Embryonic facial prominence (tissue), 1 donor: ENCODE measurements at regions not wholly inside any gene's neighbourhood (a gene's known extent, or its start where the extent isn't known, plus 50 kb on each side); places are given as distances from the start of the nearest gene placed in this dataset.

Experiments used
- DNase-seq: peaks from one replicate; pipeline ENCODE4 v3.0.0-alpha.2; 2016; ENCODE audit errors: extremely low spot score

- DNase-seq: no peak
Measured at GRCh38 chr5:135662061-135662481, 83.3 kb upstream of the CXCL14 start.

DNA sequence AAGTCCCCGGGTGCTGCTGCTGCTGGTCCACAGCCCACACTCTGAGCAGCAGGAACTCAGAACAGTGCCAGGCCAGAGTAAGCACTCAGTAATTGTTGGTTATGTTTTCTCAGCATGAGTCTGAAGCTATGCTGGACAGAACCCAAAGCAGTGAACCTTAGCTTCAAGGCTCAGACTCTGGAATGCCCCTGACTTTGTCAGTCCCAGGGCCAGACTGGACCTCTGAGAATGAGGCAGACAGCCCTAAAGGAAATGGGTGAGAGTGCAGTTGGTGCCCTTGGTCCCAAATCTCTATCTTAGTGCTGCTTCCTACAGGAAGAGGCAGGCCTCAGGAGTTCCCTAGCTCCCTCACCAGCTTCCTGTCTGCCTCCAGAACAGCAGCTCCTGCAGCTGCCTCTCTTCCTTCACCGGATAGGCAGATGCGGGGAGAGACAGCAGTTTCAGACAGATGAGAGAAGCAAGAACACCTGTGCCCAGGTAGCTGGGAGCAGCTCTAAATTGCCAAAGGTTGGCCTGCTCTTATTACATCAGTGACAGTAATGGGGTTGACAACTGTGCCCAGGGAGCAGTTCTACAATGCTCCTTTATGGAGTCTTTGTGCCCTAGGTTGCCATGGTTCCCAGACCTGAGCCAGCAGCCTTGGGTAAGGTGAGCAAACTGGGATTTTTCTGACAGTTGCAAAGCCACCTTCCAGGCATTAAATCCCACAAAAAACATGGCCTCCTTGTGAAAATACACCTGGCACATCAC, 82.2 kb upstream of the CXCL14 start:
- no peak for DNase-seq

DNA sequence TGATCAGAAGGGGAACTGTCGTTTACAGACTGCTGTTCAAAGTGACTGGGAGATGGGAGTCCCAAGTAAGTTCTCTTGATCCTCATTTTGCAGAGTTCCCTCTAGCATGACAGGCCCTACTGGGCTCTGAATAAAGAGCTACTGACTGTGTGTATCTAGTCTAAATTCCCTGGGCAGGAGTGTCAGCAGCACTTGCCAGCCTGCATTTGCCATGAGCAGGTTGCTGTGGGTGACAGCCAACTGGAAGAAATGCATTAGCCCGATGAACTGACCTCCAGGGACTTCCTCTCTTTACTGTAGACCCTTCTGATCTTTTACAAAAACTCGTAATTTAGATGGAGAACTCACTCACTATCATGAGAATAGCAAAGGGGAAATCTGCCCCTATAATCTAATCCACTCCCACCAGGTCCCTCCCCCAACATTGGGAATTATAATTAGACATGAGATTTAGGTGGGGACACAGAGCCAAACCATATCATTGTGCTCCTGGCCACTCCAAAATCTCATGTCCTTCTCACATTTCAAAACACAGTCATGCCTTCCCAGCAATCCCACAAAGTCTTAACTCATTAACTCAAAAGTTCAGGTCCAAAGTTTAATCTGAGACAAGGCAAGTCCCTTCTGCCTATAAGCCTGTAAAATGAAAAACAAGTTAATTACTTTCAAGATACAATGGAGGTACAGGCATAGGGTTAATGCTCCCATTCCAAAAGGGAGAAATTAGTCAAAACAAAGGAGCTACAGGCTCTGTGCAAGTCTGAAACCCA, 78.9 kb upstream of the CXCL14 start:
- no peak for DNase-seq

- no peak for DNase-seq
Measured at GRCh38 chr5:135655468-135655815, 76.7 kb upstream of the CXCL14 start.

GRCh38 chr5:135654761-135655467, 76.1 kb upstream of the CXCL14 start:
- no peak for DNase-seq

GRCh38 chr5:135651156-135651555, 72.4 kb upstream of the CXCL14 start:
- no peak for DNase-seq

- DNase-seq: no peak
Measured at GRCh38 chr5:135650081-135650480, 71.3 kb upstream of the CXCL14 start.

GRCh38 chr5:135649435-135649834, 70.6 kb upstream of the CXCL14 start:
- DNase-seq: no peak

GRCh38 chr5:135648116-135648515, 69.3 kb upstream of the CXCL14 start:
- no peak for DNase-seq

DNA sequence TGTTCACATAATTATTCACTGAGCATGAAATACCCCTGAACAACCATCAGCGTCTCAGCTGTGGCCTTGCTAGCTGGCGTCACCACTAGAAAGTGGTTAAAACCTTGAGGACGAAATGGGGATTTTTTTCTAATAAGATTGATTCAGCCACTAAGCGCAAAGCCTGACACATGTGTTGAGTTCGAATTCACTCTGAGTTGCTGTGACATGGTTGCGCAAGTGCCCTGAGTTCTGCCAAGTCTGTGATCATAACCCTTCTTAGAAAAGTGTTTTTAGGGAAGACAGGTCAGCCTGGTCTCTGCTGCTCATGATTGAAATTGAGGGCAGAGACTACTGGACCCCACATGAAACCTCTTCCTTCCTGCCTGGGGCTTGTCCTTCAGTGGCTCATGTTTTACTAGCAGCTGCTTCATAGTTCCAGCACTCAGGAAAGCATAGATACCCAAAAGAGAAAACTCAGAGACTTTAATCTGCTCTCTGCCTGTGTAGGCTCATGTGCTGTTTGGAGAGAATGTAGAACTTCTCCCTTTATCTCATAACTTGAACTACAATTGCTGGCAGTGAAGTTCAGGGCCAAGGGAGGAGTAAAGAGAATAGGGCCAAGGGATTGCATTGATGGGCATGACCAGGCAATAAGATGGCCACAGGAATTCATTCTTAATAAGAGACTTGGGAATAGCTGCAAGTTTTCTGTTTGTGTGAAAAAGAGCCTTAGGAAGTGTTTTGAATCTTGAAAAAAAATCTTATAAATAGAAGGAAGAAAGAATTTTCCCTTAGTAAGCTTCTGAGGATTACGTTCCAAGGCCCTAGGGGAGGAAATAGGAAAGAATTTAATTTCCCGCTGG, 66.8 kb upstream of the CXCL14 start:
- no peak for DNase-seq

DNA sequence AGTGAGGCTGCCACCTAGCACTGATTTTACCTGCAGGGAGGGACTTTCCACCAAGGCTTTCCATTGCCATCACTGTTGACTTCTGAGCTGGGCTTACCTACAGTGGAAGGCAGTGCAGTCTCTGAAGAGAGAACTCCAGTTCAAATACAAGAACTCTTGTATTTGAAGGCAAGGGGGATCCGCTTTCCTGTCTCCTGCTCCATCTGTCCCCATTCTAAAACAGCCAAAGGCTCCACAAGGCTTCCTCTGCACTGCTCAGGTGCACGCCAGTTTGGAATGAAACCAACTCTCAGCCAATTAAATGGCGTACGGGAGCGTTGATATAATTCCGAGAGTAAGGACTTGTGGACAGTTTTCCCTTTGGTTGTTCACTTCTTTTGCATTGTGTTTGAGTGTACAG, 66.0 kb upstream of the CXCL14 start:
- no peak for DNase-seq

DNA sequence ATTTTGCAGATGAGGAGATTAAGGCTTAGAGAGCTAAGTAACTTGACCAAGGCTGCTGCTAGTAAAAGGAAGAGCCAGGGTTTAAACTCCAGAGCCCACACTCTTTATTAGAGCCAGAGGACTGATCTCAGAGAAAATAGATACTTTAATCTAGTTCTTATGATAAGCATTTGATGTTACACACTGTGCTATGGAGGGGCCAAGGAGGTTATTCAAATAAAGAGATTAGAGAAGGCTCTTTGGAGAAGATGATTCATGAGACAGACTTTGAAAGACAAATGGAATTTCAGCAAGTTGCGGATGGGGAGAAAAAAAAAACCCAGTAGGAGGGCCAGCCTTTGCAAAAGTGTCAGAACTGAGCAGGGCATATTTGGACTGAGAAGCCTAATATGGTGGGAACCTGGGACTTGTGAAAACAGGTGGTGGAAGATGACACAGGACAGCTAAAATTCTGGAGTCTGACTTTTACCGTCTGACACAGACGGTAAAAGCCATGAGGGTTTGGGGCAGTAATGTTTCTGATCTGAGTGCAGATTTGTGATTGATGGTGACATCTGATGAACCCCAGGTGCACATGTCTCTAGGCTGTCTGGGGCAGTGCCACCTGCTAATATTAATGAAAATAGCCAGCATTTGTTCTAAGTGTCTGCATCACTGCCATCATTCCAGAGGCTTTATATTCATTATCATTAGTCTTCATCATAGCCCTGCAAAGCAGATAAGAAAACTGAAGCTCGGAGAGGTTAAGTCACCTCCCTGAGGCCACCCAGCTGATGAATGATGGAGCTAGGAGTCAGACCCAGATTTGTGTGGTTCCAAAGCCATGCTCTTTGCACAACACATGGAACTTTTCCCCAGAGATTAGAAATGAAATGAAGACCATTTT, 65.3 kb upstream of the CXCL14 start:
- DNase-seq: no peak

DNA sequence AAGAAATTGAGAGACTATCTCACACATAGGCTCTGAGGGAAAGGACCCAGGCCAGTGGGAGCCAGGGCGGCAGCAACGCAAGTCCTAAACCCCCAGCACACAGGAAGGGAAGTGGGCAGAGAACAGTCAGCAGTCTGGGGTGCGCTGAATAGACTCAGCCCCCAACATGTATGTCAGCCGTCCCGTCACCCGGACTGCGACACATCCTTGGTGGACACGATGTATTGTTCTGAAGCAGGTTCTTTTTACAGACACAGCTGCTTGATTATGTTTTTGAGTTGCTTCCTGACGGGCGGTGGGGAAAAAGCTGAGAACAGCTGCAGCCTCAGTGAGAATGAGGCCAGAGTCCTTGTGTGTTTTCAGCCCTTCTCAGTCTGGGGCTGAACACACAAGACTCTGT, 64.1 kb upstream of the CXCL14 start:
- DNase-seq: no peak

GRCh38 chr5:135642488-135642870, 63.7 kb upstream of the CXCL14 start:
- no peak for DNase-seq

DNA sequence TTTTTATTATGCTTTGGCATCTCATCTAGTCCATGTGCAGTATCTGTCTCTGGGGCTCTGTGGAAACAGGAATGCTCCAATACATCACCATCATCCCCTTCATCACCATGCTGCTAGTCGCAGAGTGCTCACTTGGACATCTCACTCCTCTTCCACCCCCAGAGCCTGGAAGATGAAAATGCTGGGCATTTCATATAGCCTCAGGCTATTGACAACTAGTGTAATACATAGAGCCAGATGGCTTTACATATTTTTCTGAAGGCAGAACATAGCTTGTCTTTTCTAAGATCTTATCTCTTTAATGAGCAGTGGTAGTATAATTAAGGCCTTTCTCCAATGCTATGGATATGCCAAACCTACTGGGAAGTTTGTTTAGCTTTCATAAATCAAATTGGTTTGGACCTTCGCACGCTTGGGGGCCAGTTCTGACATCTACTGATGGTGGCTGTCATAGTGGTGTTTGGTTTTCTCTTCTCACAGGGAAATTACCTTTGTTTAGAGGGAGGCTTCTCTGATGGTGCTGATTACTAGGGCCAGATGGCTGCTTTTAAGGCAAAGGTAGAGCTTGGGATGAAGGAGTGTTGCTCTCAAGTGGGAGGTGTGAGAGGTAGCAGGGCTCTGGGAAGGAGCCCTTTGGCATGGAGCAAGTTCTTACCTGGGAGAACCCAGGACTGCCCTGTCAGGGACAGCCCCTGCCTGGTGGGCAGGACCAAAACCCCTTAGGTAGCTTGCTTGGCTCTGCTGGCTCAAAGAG, 63.1 kb upstream of the CXCL14 start:
- DNase-seq: no peak

- no peak for DNase-seq
Measured at GRCh38 chr5:135641319-135641718, 62.5 kb upstream of the CXCL14 start.

- no peak for DNase-seq
Measured at GRCh38 chr5:135635451-135635850, 56.7 kb upstream of the CXCL14 start.

- no peak for DNase-seq
Measured at GRCh38 chr5:135632798-135633197, 54.0 kb upstream of the CXCL14 start.

GRCh38 chr5:135631391-135631790, 52.6 kb upstream of the CXCL14 start:
- DNase-seq: no peak

- no peak for DNase-seq
Measured at GRCh38 chr5:135629666-135630065, 50.9 kb upstream of the CXCL14 start.
